ENCODE measurements at regions not wholly inside any gene's neighbourhood (a gene's known extent, or its start where the extent isn't known, plus 50 kb on each side); places are given as distances from the start of the nearest gene placed in this dataset.

- dilution Hi-C loops (cut with HindIII; ENCODE audit: low sequenced_read_pairs, unreplicated experiment): no loop called here
- H2AFZ ChIP-seq (replicated peaks; ENCODE audit: low read length, poor library complexity): no peak overlapping the region
- intact Hi-C loops (cut with micrococcal nuclease): no loop called here
Observed at GRCh38 chr12:83185241-83185640, 498.5 kb downstream of the TMTC2 start.

More at GRCh38 chr12:83185241-83185640, 498.5 kb downstream of the TMTC2 start:
- no peaks in the 10 kb centered on the region for H4K20me1 ChIP-seq (ENCODE audit: insufficient read depth, low read length)
- no peak overlapping the region for H3K4me3 ChIP-seq (ENCODE audit: insufficient read depth, low read depth, low read length)
- in situ Hi-C loops (cut with MboI; ENCODE audit: low sequenced_read_pairs): no loop called here
- no peak overlapping the region for H2AK5ac ChIP-seq (ENCODE audit: low read depth, low read length)
- H3K9me1 ChIP-seq (ENCODE audit: insufficient read depth, low read length): no peaks in the 10 kb centered on the region
- H4K5ac ChIP-seq (ENCODE audit: low read depth, low read length): no peak overlapping the region
- H2AK9ac ChIP-seq (replicated peaks; ENCODE audit: low read depth, low read length, poor library complexity): no peak overlapping the region
- no peak overlapping the region for H3K18ac ChIP-seq (ENCODE audit: low read depth, low read length)
- H3K4me1 ChIP-seq (ENCODE audit: control insufficient read depth, insufficient read depth, low read length): no peaks in the 10 kb centered on the region
- ATAC-seq (ENCODE audit: low read depth) (no peak), DNase-seq (no peak)
- H3K79me1 ChIP-seq (ENCODE audit: low read depth in 1 of 2, low read length in 2 of 2): no peaks in the 10 kb centered on the region
- no peak overlapping the region for H3K56ac ChIP-seq (ENCODE audit: extremely low read depth, insufficient read depth, low read length)
- WGBS, 2 experiments (ENCODE audit: extremely low coverage in 2 of 2, insufficient read length in 1 of 2): no CpG with 5 or more reads among the region's 1 CpG
- H2BK5ac ChIP-seq (ENCODE audit: low read depth, low read length, poor library complexity, severe bottlenecking): no peak overlapping the region
- H3K27ac ChIP-seq (ENCODE audit: insufficient read depth, low read length): no peak overlapping the region
- no peak overlapping the region for H2BK120ac ChIP-seq (ENCODE audit: low read depth, low read length)
- no peak overlapping the region for H2BK20ac ChIP-seq (ENCODE audit: low read depth, low read length)
- no peak overlapping the region for H3K4me2 ChIP-seq (ENCODE audit: low read depth, low read length)
- no peaks in the 10 kb centered on the region for H3K36me3 ChIP-seq (ENCODE audit: control insufficient read depth, insufficient read depth, low read length)
- no peak overlapping the region for H4K91ac ChIP-seq (ENCODE audit: insufficient read depth, low read depth, low read length)
- H3K14ac ChIP-seq (replicated peaks; ENCODE audit: low read depth, low read length): no peak overlapping the region
- H3K9me3 ChIP-seq (ENCODE audit: control insufficient read depth, insufficient read depth, low read length): peaks cover 3% of the 10 kb centered on the region; the same call in 1 of the 2 replicates
- POLR2A ChIA-PET (ENCODE audit: unreplicated experiment): no interaction called here
- no peak overlapping the region for H2BK15ac ChIP-seq (ENCODE audit: low read depth, low read length)
- H3K27me3 ChIP-seq (ENCODE audit: control insufficient read depth, insufficient read depth, low read length): no peaks in the 10 kb centered on the region
- CTCF ChIA-PET: no interaction called here
- no peak overlapping the region for H4K8ac ChIP-seq (ENCODE audit: low read depth in 2 of 2, low read length in 2 of 2)
- no peak overlapping the region for H3K4ac ChIP-seq (ENCODE audit: low read depth, low read length)
- BruUV-seq (replicated peaks): no TSS peak
- TF ChIP-seq BHLHE40 (IDR thresholded peaks at IDR 0.05; ENCODE audit: low read depth, low read length): no peak
- no peak for TF ChIP-seq CEBPB (IDR thresholded peaks at IDR 0.05; ENCODE audit: low read depth, low read length)
- TF ChIP-seq RCOR1 (IDR thresholded peaks at IDR 0.05; ENCODE audit: insufficient replicate concordance, low read length): no peak
- no peak for TF ChIP-seq MAFK (IDR thresholded peaks at IDR 0.05; ENCODE audit: low read depth, low read length)
- no peak for TF ChIP-seq FOS (IDR thresholded peaks at IDR 0.05; ENCODE audit: low read depth, low read length)
- no peak for TF ChIP-seq CTCF (conservative IDR thresholded peaks at IDR 0.05; ENCODE audit: low read depth, low read length)
- no peak for TF ChIP-seq CHD1 (IDR thresholded peaks at IDR 0.05; ENCODE audit: low read depth, low read length)
- no peak for TF ChIP-seq RAD21 (IDR thresholded peaks at IDR 0.05; ENCODE audit: low read length)
- TF ChIP-seq POLR2A (IDR thresholded peaks at IDR 0.05; ENCODE audit: low read depth, low read length): no peak
- no peak for TF ChIP-seq NFE2L2 (IDR thresholded peaks at IDR 0.05; ENCODE audit: low read depth, low read length)
- TF ChIP-seq SMC3 (IDR thresholded peaks at IDR 0.05; ENCODE audit: low read depth, low read length): no peak
- no peak for TF ChIP-seq USF2 (IDR thresholded peaks at IDR 0.05; ENCODE audit: low read depth, low read length)
- H3K23ac ChIP-seq (ENCODE audit: low read depth, low read length): no peak overlapping the region
- H3K9ac ChIP-seq (ENCODE audit: low read depth, low read length): no peak overlapping the region

All from IMR-90 (cell line).